ENCODE measurements at regions not wholly inside any gene's neighbourhood (a gene's known extent, or its start where the extent isn't known, plus 50 kb on each side); places are given as distances from the start of the nearest gene placed in this dataset.

GRCh38 chr3:159776779-159777178 lies 211.9 kb upstream of the IL12A start (continued):
- TF ChIP-seq ZBTB9 (CRISPR knock-in tag; IDR thresholded peaks at IDR 0.05) (no peak), ATF7 (IDR thresholded peaks at IDR 0.05) (no peak), ZNF277 (CRISPR knock-in tag; IDR thresholded peaks at IDR 0.05; ENCODE audit: borderline replicate concordance) (no peak), ZBTB43 (CRISPR knock-in tag; IDR thresholded peaks at IDR 0.05) (no peak), GTF2B (IDR thresholded peaks at IDR 0.05; ENCODE audit: extremely low read depth, insufficient read length) (no peak), NEUROD1 (IDR thresholded peaks at IDR 0.05; ENCODE audit: borderline replicate concordance, low read depth, low read length, partially characterized antibody) (no peak)

GRCh38 chr3:159779883-159780282 lies 208.8 kb upstream of the IL12A start:
- WGBS (ENCODE audit: insufficient coverage, low coverage, missing lambda C conversion rate), result 1% methylated on average over 6 of the region's 6 CpGs
- ATAC-seq (no peak), DNase-seq (ENCODE audit: extremely low read depth in 1 of 4, low spot score in 3 of 4) (no peak), FAIRE-seq (no peak)
- H3K4me2 ChIP-seq (ENCODE audit: insufficient read depth, low read length), result no peak overlapping the region
- no peaks in the 10 kb centered on the region for H3K79me2 ChIP-seq (ENCODE audit: control insufficient read depth, insufficient read depth, low read length)
- ChIA-PET POLR2A (no interaction called here), CTCF (ENCODE audit: low intra/inter-chr PET ratio) (no interaction called here)
- no peak overlapping the region for H3K9ac ChIP-seq (ENCODE audit: insufficient read depth in 1 of 2, low read depth in 2 of 2, low read length in 2 of 2)
- in situ Hi-C loops (cut with MboI), result no loop called here
- H3K9me3 ChIP-seq (replicated peaks; ENCODE audit: control insufficient read depth, insufficient read depth, low read depth, low read length), result no peaks in the 10 kb centered on the region
- no peaks in the 10 kb centered on the region for H3K4me1 ChIP-seq (replicated peaks in 1 of 2; ENCODE audit: control insufficient read depth in 2 of 2, insufficient read depth in 2 of 2, low read length in 2 of 2)
- BruUV-seq (replicated peaks), result no TSS peak
- H3K9me1 ChIP-seq (ENCODE audit: control insufficient read depth, insufficient read depth, low read length), result no peaks in the 10 kb centered on the region
- intact Hi-C loops (cut with micrococcal nuclease), result no loop called here
- no peak overlapping the region for H2AFZ ChIP-seq (ENCODE audit: low read depth, low read length)
- no peaks in the 10 kb centered on the region for H4K20me1 ChIP-seq (replicated peaks; ENCODE audit: control insufficient read depth, insufficient read depth, low read length)
- H3K36me3 ChIP-seq (ENCODE audit: control insufficient read depth, insufficient read depth, low read length), result no peaks in the 10 kb centered on the region
- 0 out of 5 replicates have a peak, but pooled peaks cover 0 to 5% of the 10 kb centered on the region in 2 experiments for H3K27me3 ChIP-seq (ENCODE audit: control insufficient read depth in 2 of 2, insufficient read depth in 2 of 2, low read length in 2 of 2)
- H3K27ac ChIP-seq (ENCODE audit: extremely low read depth, low read depth, low read length), result no peak overlapping the region
- H3K4me3 ChIP-seq, result no peak overlapping the region
- TF ChIP-seq CBX1 (IDR thresholded peaks at IDR 0.05; ENCODE audit: low read depth), result no peak
- TF ChIP-seq TEAD1 (CRISPR knock-in tag; IDR thresholded peaks at IDR 0.05), result no peak
- TF ChIP-seq HMGXB4 (CRISPR knock-in tag; IDR thresholded peaks at IDR 0.05), result no peak
- no peak for TF ChIP-seq HDAC3 (IDR thresholded peaks at IDR 0.05; ENCODE audit: borderline replicate concordance, partially characterized antibody)
- no peak for TF ChIP-seq ZNF277 (CRISPR knock-in tag; IDR thresholded peaks at IDR 0.05; ENCODE audit: borderline replicate concordance)
- TF ChIP-seq RB1 (IDR thresholded peaks at IDR 0.05; ENCODE audit: low read depth), result no peak
- no peak for TF ChIP-seq HNRNPK (IDR thresholded peaks at IDR 0.05; ENCODE audit: low read depth, low read length, poor library complexity, severe bottlenecking)
